ENCODE measurements at regions not wholly inside any gene's neighbourhood (a gene's known extent, or its start where the extent isn't known, plus 50 kb on each side); places are given as distances from the start of the nearest gene placed in this dataset.

- TF ChIP-seq EZH2phosphoT487 (IDR thresholded peaks at IDR 0.05; ENCODE audit: borderline replicate concordance, low read length) (no peak), EZH2 (IDR thresholded peaks at IDR 0.05; ENCODE audit: low read length, unreplicated experiment) (no peak), CTCF (conservative IDR thresholded peaks at IDR 0.05; ENCODE audit: low read depth, low read length) (no peak)
- no peaks in the 10 kb centered on the region for H3K27me3 ChIP-seq (ENCODE audit: low read length)
- H3K27ac ChIP-seq (ENCODE audit: low read length): no peak overlapping the region
- no peaks in the 10 kb centered on the region for H3K9me3 ChIP-seq (ENCODE audit: low read length)
- no peaks in the 10 kb centered on the region for H3F3A ChIP-seq (ENCODE audit: low read length, unreplicated experiment)
- no peak overlapping the region for H3K9ac ChIP-seq (ENCODE audit: low read length)
- intact Hi-C loops (cut with micrococcal nuclease): no loop called here
- H3K36me3 ChIP-seq (ENCODE audit: low read depth, low read length): no peaks in the 10 kb centered on the region
- H2AFZ ChIP-seq (ENCODE audit: low read length): no peak overlapping the region
- H3K4me3 ChIP-seq (ENCODE audit: low read length): no peak overlapping the region
- BruUV-seq (replicated peaks): no TSS peak
- ChIA-PET CTCF (no interaction called here), POLR2A (ENCODE audit: unreplicated experiment) (no interaction called here)
- H3K9me2 ChIP-seq (replicated peaks; ENCODE audit: low read length): no peaks in the 10 kb centered on the region
- H3K79me2 ChIP-seq (ENCODE audit: low read length): no peaks in the 10 kb centered on the region
- no peak overlapping the region for H3K4me2 ChIP-seq (ENCODE audit: low read length)
- DNase-seq (no peak), ATAC-seq (no peak)
- no peaks in the 10 kb centered on the region for H4K20me1 ChIP-seq (ENCODE audit: low read length)
- H3K4me1 ChIP-seq (ENCODE audit: insufficient read depth, low read length): no peaks in the 10 kb centered on the region
Measured at GRCh38 chr3:137820366-137820765, 56.3 kb downstream of the SOX14 start.

GRCh38 chr3:137835096-137835495, 71.0 kb downstream of the SOX14 start:
- DNase-seq (no peak), ATAC-seq (no peak)
- no peak overlapping the region for H3K27ac ChIP-seq (ENCODE audit: low read length)
- BruUV-seq (replicated peaks): no TSS peak
- no peak overlapping the region for H3K4me2 ChIP-seq (ENCODE audit: low read length)
- CTCF ChIA-PET: no interaction called here
- H3K9me2 ChIP-seq (replicated peaks; ENCODE audit: low read length): no peaks in the 10 kb centered on the region
- H3K4me3 ChIP-seq (ENCODE audit: low read length): no peak overlapping the region
- POLR2A ChIA-PET (ENCODE audit: unreplicated experiment): no interaction called here
- no peaks in the 10 kb centered on the region for H3K36me3 ChIP-seq (ENCODE audit: low read depth, low read length)
- no peaks in the 10 kb centered on the region for H3K79me2 ChIP-seq (ENCODE audit: low read length)
- H3K9me3 ChIP-seq (ENCODE audit: low read length): no peaks in the 10 kb centered on the region
- intact Hi-C loops (cut with micrococcal nuclease): no loop called here
- H2AFZ ChIP-seq (ENCODE audit: low read length): no peak overlapping the region
- no peaks in the 10 kb centered on the region for H3F3A ChIP-seq (ENCODE audit: low read length, unreplicated experiment)
- H3K27me3 ChIP-seq (ENCODE audit: low read length): no peaks in the 10 kb centered on the region
- no peak overlapping the region for H3K9ac ChIP-seq (ENCODE audit: low read length)
- no peaks in the 10 kb centered on the region for H4K20me1 ChIP-seq (ENCODE audit: low read length)
- no peaks in the 10 kb centered on the region for H3K4me1 ChIP-seq (ENCODE audit: insufficient read depth, low read length)
- no peak for TF ChIP-seq EZH2 (IDR thresholded peaks at IDR 0.05; ENCODE audit: low read length, unreplicated experiment)

- Histone ChIP-seq H3K9me3 (ENCODE audit: low read length) (no peaks in the 10 kb centered on the region), H3K36me3 (ENCODE audit: low read depth, low read length) (no peaks in the 10 kb centered on the region), H3F3A (ENCODE audit: low read length, unreplicated experiment) (no peaks in the 10 kb centered on the region), H3K4me2 (ENCODE audit: low read length) (no peak overlapping the region), H3K27ac (ENCODE audit: low read length) (no peak overlapping the region), H3K9ac (ENCODE audit: low read length) (no peak overlapping the region), H4K20me1 (ENCODE audit: low read length) (no peaks in the 10 kb centered on the region), H3K9me2 (replicated peaks; ENCODE audit: low read length) (no peaks in the 10 kb centered on the region), H2AFZ (ENCODE audit: low read length) (no peak overlapping the region), H3K27me3 (ENCODE audit: low read length) (no peaks in the 10 kb centered on the region), H3K4me3 (ENCODE audit: low read length) (no peak overlapping the region), H3K4me1 (ENCODE audit: insufficient read depth, low read length) (no peaks in the 10 kb centered on the region), H3K79me2 (ENCODE audit: low read length) (no peaks in the 10 kb centered on the region)
- BruUV-seq (replicated peaks): no TSS peak
- TF ChIP-seq EZH2phosphoT487 (IDR thresholded peaks at IDR 0.05; ENCODE audit: borderline replicate concordance, low read length) (no peak), EZH2 (IDR thresholded peaks at IDR 0.05; ENCODE audit: low read length, unreplicated experiment) (no peak), CTCF (conservative IDR thresholded peaks at IDR 0.05; ENCODE audit: low read depth, low read length) (no peak)
- ATAC-seq (no peak), DNase-seq (no peak)
- intact Hi-C loops (cut with micrococcal nuclease): no loop called here
- ChIA-PET CTCF (no interaction called here), POLR2A (ENCODE audit: unreplicated experiment) (no interaction called here)
Measured at GRCh38 chr3:137845194-137845593, 81.1 kb downstream of the SOX14 start.
